NCI-H69 (cell line): ENCODE measurements at regions not wholly inside any gene's neighbourhood (a gene's known extent, or its start where the extent isn't known, plus 50 kb on each side); places are given as distances from the start of the nearest gene placed in this dataset.
"Not testable (repeated sequence)": the region's sequence is repeated elsewhere in the genome, so short reads cannot be mapped to it uniquely, and the experiment has no call there.

Experiments used
- DNase-seq: peaks from one replicate; lab custom pipeline; 2025; lab: John Stamatoyannopoulos, UW

DNA sequence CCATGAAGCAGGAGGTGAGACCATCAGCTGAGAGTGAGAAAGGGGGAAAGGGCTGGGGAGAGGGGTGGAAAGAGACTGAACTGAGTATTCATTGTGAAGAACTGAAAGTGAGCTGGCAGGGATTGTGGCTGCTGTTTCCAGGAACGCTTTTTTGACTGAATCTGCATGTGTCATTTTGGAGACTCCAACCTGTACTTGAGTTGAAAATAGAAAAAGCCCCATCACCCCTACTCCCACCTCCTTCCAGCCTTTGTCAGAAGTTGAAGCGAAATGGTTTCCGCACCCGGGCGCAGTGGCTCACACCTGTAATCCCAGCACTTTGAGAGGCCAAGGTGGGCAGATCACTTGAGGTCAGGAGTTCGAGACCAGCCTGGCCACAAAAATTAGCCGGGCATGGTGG is 128.0 kb upstream of the GPR12 start:
- DNase-seq, result no peak

GRCh38 chr13:26887594-26887993 is 127.0 kb upstream of the GPR12 start:
- DNase-seq, result no peak

DNA sequence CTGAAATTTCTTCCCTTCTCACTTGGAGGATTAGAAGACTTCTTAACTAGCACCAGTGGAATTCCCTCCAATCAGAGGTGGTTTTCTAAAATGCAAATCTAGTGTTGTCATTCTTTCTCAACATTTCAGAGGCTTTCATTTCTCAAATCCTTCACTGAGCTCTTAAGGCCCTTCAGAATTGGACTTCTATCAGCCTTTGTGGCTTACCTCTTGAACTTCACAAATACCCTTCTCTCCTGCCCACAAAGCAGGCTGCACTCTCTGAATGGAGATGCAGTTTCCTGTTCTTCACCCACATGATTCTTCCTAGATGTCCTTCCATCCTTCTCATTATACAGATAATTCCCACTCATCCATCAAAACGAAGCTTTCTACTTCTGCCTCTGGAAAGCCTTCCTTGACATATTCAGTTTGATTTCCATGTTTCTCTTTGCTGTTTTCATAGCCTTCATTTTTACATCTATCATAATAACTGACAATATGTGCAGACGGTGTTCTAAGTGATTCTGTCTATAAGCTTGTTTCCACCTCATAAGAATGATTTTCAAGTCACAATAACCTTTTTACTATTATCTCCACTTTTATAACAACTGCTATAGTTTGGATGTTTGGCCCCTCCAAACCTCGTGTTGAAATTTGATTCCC is 123.1 kb upstream of the GPR12 start:
- no peak for DNase-seq

DNA sequence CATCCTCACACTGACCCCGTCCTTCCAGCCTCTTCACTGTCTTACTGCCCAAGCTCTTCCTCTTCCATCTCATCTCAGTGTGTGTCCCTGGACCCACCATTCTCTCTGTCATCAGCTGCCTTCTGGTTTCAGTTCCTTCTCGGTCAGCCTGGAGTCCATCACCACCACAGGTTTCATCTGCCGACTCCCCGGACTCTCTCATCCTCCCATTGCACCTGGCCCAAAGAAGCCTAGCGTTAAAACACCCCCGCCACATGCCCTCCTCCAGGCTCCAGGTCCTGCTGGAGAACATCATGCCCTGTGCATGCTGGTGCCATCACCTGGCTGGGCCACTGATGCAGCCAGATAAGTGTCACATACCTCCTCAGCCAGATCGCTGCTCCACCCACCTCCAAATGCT is 122.1 kb upstream of the GPR12 start:
- DNase-seq, result no peak

GRCh38 chr13:26881154-26881553 is 120.6 kb upstream of the GPR12 start:
- peak; percentile 1 for DNase-seq

DNA sequence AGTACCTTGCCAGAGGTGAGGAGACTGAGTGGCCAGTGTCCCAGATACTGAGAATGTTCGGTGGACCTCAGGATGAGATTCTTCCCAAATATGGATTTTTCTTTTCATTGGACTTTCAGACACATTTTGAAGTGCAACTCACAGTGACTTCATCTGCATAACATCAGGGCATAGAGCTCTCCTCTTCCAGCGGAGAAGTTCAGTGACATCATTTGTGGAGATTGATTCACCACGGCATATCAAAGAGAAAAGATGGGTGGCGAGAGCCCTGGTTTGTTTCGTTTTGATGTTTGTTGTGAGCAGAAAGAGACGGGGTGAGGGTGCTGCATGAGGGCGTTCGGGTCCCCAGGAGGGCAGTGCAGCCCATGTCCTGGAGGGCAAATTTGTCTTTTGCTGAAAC is 120.1 kb upstream of the GPR12 start:
- DNase-seq, result no peak

GRCh38 chr13:26878438-26878837 is 117.9 kb upstream of the GPR12 start:
- DNase-seq, result no peak

- DNase-seq, result no peak
Observed at GRCh38 chr13:26873386-26873698, 112.8 kb upstream of the GPR12 start.

GRCh38 chr13:26872525-26873385 is 112.2 kb upstream of the GPR12 start:
- DNase-seq, result peak; percentile 49

- no peak for DNase-seq
Observed at GRCh38 chr13:26867451-26868091, 107.0 kb upstream of the GPR12 start.

GRCh38 chr13:26864576-26864975 is 104.0 kb upstream of the GPR12 start:
- DNase-seq, result no peak

DNA sequence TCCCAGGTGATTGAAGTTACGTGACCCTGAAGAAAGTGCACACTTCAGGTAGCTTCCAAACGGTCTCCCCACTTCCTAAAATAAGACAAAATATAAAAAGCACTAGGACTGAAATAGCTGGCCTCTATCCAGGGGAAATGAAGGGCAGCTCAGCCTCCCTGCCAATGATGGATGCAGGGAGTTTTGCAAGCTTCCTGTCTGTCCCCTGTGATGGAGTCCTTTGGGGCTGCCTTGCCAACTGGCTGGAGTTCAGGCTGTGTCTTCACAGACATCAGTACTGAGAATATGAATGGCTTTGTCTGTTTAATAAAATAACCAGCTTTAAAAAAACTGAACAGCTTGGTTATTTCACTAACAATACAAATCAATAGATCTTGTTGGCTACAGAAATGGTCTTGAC is 101.4 kb upstream of the GPR12 start:
- no peak for DNase-seq

DNA sequence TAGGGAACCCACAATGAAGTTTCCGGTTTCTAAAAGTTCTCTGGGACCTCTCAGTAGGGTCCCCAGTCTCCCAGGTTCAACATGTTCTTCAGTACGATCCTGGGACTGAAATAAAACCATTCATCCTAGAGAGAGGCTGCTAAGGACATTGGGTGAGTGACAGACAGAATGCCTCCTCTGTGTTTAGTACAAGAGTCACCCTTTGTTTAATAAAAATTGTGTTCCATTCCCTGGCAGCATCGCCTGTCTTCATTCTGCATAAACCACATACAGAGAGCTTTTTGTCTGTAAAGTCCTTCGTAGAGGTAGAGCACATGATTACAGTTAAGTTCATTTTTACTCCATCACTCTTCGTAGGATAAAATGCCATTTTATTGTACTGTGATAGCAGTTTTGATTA is 95.3 kb upstream of the GPR12 start:
- no peak for DNase-seq

GRCh38 chr13:26855071-26855470 is 94.5 kb upstream of the GPR12 start:
- DNase-seq, result no peak

GRCh38 chr13:26853323-26853722 is 92.7 kb upstream of the GPR12 start:
- no peak for DNase-seq

- no peak for DNase-seq
Observed at GRCh38 chr13:26847281-26847680, 86.7 kb upstream of the GPR12 start.

- DNase-seq, result not testable (repeated sequence)
Observed at GRCh38 chr13:26845063-26845462, 84.5 kb upstream of the GPR12 start.

DNA sequence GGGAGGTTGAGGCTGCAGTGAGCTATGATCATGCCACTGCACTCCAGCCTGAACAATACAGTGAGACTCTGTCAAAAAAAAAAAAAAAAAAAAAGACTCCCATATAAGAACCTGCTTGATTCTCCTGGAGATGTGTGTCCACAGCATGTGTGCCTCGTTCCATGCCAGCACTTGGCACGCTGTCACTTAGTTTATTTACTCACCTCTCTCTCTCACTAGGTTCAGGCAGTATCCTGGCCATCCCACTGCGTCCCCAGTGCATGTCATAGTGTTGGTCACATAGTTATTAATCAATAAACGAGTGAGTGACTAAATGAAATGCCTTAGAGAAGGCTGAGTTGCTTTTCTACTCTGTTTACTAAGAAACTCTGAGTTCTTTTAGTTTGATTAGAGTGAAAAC is 79.1 kb upstream of the GPR12 start:
- DNase-seq, result no peak

GRCh38 chr13:26838821-26839220 is 78.2 kb upstream of the GPR12 start:
- DNase-seq, result no peak

- no peak for DNase-seq
Observed at GRCh38 chr13:26837997-26838396, 77.4 kb upstream of the GPR12 start.

DNA sequence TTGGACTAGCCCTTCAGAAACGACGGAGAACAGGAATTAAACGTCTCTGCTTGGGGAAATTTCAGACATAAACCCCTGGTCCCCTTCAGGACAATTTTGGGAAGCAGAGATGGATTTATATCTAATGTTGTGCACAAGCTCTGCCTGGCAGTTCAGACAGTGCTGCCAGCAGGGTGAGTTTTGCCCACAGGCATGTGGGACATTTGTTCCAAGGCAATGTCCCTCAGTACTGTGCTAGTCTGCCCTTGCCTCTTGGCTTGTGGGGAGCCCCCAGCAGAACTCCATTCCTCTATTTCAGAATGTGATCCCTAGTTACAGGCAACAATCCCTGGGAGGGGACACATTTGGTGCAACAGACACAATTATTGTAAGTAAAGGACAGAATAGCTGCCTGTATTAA is 76.5 kb upstream of the GPR12 start:
- DNase-seq, result no peak

DNA sequence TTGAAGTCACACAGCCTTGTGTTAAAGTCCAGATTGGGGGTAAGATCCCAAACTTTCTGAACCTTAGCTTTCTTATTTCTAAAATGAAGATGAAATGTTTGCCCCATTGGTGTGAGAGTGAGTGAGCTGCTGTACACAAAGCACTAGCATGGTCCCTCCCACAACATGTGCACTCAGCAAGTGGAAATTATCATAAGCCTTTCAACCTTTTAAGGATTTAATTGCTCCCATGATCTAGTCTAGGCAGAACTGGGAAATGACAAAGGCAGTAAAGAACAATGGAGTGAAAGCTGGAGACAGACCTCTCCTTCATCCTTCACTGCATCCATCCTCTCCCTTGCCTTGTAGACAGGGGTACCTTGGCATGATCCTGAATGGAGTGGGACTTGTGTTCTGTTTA is 76.0 kb upstream of the GPR12 start:
- DNase-seq, result no peak

DNA sequence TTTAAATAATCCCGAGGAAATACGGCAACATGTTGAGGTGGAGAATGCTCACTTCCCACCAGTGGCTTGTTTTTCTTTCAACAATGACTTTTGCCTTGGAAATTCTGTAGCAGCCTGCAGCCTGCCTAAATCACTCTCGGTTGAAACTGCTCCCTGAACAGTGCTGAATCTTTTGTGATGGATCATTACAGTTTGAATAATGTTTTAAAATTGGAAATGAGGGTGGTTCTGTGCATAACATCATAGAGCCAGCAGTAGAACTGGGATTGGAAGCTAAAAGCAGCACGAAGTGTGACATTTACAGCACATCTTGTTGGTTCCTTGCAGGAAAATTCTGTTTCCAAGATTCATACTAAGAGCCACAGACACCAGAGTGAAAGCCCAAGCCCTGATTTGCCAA is 74.1 kb upstream of the GPR12 start:
- no peak for DNase-seq
